Myocyte (in vitro differentiated cells): ENCODE measurements at regions not wholly inside any gene's neighbourhood (a gene's known extent, or its start where the extent isn't known, plus 50 kb on each side); places are given as distances from the start of the nearest gene placed in this dataset.

Experiments used
- DNase-seq: peaks from one replicate; pipeline ENCODE4 v3.0.0-alpha.2; 2012; ENCODE audit warnings: low read depth

GRCh38 chr3:74693696-74694393, 79.4 kb upstream of the CNTN3 start:
- peak; percentile 4 for DNase-seq

- no peak for DNase-seq
These were observed 78.8 kb upstream of the CNTN3 start for GRCh38 chr3:74693251-74693650.

DNA sequence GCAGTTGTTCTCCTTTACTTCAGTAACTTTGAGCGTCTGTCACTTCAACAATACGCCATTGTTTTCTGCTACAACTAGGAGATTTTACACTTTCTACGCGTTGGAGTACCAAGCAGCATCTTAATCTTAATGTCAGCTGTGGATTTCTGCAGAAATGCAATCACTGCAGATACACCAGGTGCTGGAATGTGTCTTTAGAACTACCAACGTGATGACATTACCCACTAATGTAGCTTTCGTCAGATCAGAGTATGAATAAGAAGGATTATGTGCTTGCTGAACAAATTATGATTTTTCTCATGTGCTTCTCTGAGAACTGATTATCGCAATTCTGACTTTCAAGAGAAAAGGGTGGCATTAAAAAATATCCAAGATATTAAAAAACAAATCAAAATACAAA, 77.5 kb upstream of the CNTN3 start:
- DNase-seq, result no peak

DNA sequence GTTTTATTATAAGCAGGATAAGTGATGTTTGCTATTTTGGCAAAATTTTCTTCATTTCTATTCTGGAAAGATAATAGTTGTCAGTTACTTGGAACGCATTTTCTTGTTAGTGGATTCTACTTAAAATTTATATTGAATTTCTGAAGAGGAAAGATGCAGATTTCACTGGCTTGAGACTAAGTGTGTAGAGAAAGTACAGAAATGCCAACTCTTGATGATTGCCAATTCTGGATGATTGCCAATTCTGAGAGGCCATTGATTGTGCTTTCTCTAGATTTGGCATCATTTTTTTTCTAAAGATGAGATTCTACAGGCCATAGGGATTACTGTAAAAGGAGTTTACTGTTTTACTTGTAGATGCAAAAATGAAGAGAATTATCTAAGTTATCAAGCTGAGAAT, 58.9 kb upstream of the CNTN3 start:
- DNase-seq, result no peak

- no peak for DNase-seq
These were observed 50.1 kb upstream of the CNTN3 start for GRCh38 chr3:74664606-74665005.
